ENCODE measurements at regions not wholly inside any gene's neighbourhood (a gene's known extent, or its start where the extent isn't known, plus 50 kb on each side); places are given as distances from the start of the nearest gene placed in this dataset.

- no peak for DNase-seq
Observed at GRCh38 chr7:128145191-128145590, 95.9 kb upstream of the LEP start.

- no peak for DNase-seq
Observed at GRCh38 chr7:128146052-128146451, 95.0 kb upstream of the LEP start.

GRCh38 chr7:128148676-128149075, 92.4 kb upstream of the LEP start:
- no peak for DNase-seq

- no peak for DNase-seq
Observed at GRCh38 chr7:128150223-128150865, 90.7 kb upstream of the LEP start.

GRCh38 chr7:128151635-128152034, 89.4 kb upstream of the LEP start:
- DNase-seq = no peak

GRCh38 chr7:128152721-128153120, 88.4 kb upstream of the LEP start:
- no peak for DNase-seq

GRCh38 chr7:128153436-128153835, 87.6 kb upstream of the LEP start:
- no peak for DNase-seq

GRCh38 chr7:128154504-128154903, 86.6 kb upstream of the LEP start:
- DNase-seq = no peak

- no peak for DNase-seq
Observed at GRCh38 chr7:128155100-128155740, 85.9 kb upstream of the LEP start.

GRCh38 chr7:128157906-128158305, 83.2 kb upstream of the LEP start:
- DNase-seq = no peak

- DNase-seq = no peak
Observed at GRCh38 chr7:128158370-128158769, 82.7 kb upstream of the LEP start.

- DNase-seq = no peak
Observed at GRCh38 chr7:128160296-128160695, 80.8 kb upstream of the LEP start.

- DNase-seq = no peak
Observed at GRCh38 chr7:128161466-128162125, 79.5 kb upstream of the LEP start.

- no peak for DNase-seq
Observed at GRCh38 chr7:128162666-128163065, 78.4 kb upstream of the LEP start.

GRCh38 chr7:128163473-128163872, 77.6 kb upstream of the LEP start:
- no peak for DNase-seq

- no peak for DNase-seq
Observed at GRCh38 chr7:128164061-128164954, 76.8 kb upstream of the LEP start.

GRCh38 chr7:128164955-128165670, 76.0 kb upstream of the LEP start:
- no peak for DNase-seq

- no peak for DNase-seq
Observed at GRCh38 chr7:128165927-128166420, 75.1 kb upstream of the LEP start.

- no peak for DNase-seq
Observed at GRCh38 chr7:128166603-128167041, 74.5 kb upstream of the LEP start.

GRCh38 chr7:128167042-128167701, 73.9 kb upstream of the LEP start:
- peak; percentile 41 for DNase-seq

GRCh38 chr7:128167791-128168666, 73.0 kb upstream of the LEP start:
- no peak for DNase-seq

All from DMS 273 treated with DMSO at 0.1 percent for 48 hours (cell line).